HEK293T (cell line): ENCODE measurements at regions not wholly inside any gene's neighbourhood (a gene's known extent, or its start where the extent isn't known, plus 50 kb on each side); places are given as distances from the start of the nearest gene placed in this dataset.

Source experiments
- ARNT ChIP-seq: fragments of 450-650 bp; IDR thresholded peaks from 2 replicates; pipeline ENCODE4 v1.6.1; 2017; ENCODE audit warnings: mild to moderate bottlenecking
- BHLHE40 ChIP-seq: fragments of 450-650 bp; IDR thresholded peaks from 2 replicates; pipeline ENCODE4 v1.6.1; 2016; ENCODE audit warnings: mild to moderate bottlenecking, moderate library complexity, borderline replicate concordance
- FOXA1 ChIP-seq: fragments of 450-650 bp; IDR thresholded peaks from 2 replicates; pipeline ENCODE4 v1.6.1; 2016; ENCODE audit warnings: mild to moderate bottlenecking
- FOXM1 ChIP-seq: fragments of 450-650 bp; IDR thresholded peaks from 2 replicates; pipeline ENCODE4 v1.6.1; 2017; ENCODE audit warnings: mild to moderate bottlenecking, borderline replicate concordance
- LEF1 ChIP-seq: fragments of 450-650 bp; IDR thresholded peaks from 2 replicates; pipeline ENCODE4 v1.6.1; 2017; ENCODE audit warnings: mild to moderate bottlenecking, borderline replicate concordance
- SP1 ChIP-seq: fragments of 450-650 bp; IDR thresholded peaks from 2 replicates; pipeline ENCODE4 v1.6.1; 2017
- SUZ12 ChIP-seq: fragments of 450-650 bp; IDR thresholded peaks from 2 replicates; pipeline ENCODE4 v1.6.1; 2016; ENCODE audit warnings: mild to moderate bottlenecking
- TARDBP ChIP-seq: fragments of 450-650 bp; IDR thresholded peaks from 2 replicates; pipeline ENCODE4 v1.6.1; 2016
- TF ChIP-seq, protein P1 (sequence below): fragments of 450-650 bp; IDR thresholded peaks from 2 replicates; pipeline ENCODE4 v1.6.1; 2016

DNA sequence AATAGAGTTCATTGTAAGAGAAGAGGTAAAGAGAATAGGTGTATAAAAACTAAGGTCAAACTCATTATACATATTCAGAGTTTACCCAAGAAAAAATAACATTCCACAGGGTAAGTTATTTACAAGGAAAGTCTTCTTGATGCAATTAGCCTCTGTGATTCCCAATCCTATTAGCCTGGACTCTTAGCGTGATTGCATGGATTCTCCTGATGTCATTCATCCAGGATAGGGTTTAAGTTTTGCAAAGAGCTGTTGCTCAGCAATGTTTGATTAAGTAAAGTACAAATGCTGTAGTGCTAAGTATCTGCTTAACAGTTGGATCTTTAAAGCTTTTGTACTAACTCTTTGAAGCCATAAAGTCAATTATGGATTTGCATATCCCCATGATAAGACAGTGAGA is 767.8 kb upstream of the LUZP2 start:
- TF ChIP-seq FOXA1 (no peak), ARNT (no peak), FOXM1 (no peak), TARDBP (no peak), SUZ12 (no peak), BHLHE40 (no peak), LEF1 (no peak), SP1 (no peak)
- TF ChIP-seq, protein P1, sequence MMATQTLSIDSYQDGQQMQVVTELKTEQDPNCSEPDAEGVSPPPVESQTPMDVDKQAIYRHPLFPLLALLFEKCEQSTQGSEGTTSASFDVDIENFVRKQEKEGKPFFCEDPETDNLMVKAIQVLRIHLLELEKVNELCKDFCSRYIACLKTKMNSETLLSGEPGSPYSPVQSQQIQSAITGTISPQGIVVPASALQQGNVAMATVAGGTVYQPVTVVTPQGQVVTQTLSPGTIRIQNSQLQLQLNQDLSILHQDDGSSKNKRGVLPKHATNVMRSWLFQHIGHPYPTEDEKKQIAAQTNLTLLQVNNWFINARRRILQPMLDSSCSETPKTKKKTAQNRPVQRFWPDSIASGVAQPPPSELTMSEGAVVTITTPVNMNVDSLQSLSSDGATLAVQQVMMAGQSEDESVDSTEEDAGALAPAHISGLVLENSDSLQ, result no peak
